HG02970 (cell line): ENCODE measurements at regions not wholly inside any gene's neighbourhood (a gene's known extent, or its start where the extent isn't known, plus 50 kb on each side); places are given as distances from the start of the nearest gene placed in this dataset.

Source experiments
- ATAC-seq: cut with Tn5 transposase; IDR thresholded peaks from one replicate; pipeline ENCODE4 v1.9.1; 2021; ENCODE audit warnings: mild to moderate bottlenecking, moderate library complexity, moderate number of reproducible peaks; ENCODE audit not compliant: unreplicated experiment, low FRiP score

DNA sequence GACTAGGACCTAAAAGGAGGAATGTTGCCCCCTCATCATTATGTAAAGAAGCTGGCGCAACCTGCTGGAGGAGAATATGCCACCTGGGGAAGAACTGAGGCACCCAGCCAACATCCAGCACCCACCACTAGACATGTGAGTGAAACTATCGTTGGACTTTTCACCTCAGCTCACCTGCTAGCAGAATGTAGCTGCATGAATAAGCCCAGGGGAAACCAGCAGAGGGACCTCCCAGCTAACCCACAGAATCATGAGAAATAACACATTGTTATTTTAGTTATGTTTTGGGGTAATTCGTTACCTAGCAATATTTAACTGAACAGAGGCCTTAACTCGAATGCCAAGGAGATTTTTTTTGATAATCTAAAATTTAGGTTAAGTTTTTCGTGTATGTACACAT, 542.5 kb upstream of the DAB1 start:
- ATAC-seq, result no peak

DNA sequence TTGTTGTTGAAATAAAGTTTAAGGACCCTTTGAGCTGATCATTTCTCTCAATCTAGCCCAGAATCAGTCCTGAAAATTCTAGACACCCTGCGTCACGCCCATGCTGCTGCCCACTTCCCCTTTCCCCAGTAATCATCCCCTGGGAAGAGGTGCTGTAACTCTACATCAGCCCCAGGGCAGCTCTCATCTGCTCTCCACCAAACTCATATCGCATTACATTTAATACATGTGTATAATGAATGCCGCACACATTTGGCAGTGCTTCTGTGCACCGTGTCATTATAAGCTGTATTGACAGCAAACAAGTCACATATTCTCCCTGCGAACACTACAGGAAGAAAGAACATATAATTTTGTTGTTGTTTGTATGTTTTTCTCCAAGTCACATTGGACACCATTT, 539.7 kb upstream of the DAB1 start:
- ATAC-seq, result no peak

DNA sequence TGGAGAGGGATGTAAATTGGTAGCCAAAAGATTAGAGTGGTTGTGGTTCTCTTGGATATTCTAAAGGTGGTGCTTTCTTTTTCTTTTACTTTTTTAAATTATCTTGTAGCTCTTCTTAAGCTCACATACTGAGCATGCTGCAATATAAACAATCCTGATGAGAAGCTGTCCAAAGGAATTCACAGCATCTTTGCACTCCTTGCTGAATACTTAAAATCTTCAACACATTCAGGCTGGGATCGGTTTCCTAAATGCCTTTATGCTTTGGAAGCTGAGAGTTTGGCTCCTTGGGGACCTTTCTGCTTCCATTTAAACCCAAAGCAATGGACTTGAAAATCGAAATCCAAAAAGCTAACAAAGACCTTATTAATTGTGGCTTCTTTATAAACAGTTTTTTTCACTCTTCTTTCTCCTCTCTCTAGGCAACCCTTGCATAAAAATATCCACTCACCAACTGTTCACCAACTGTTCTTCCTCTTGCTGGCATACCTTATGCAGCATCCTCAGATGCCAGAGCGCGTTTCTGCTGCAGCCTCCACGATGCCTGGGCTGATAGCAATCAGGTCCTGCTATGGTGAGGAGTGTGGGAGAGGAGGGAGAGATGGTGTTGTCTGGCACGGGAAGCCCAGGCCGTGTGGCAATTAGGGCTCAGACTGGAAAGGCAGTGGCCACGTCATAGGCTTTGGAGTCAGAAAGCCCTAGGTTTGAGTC, 535.8 kb upstream of the DAB1 start:
- ATAC-seq, result no peak

DNA sequence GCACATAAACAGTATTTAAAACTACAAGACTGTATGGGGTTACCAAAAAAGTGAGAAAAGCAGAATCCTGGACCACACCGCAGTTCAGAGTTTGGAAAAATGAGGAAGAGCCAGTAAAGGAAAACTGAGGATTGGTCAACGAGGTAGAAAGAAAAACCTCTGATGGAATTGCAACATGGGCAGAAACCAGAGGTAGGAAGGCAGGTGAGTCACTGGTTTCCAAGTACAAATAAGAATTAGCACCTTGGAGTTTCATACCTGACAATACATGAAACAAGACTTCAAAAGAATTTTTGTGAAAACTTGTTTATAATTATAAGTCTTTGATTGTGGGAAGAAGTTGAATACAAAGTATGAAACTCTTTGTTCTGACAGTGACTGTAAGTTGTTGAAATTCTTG, 533.7 kb upstream of the DAB1 start:
- no peak for ATAC-seq

DNA sequence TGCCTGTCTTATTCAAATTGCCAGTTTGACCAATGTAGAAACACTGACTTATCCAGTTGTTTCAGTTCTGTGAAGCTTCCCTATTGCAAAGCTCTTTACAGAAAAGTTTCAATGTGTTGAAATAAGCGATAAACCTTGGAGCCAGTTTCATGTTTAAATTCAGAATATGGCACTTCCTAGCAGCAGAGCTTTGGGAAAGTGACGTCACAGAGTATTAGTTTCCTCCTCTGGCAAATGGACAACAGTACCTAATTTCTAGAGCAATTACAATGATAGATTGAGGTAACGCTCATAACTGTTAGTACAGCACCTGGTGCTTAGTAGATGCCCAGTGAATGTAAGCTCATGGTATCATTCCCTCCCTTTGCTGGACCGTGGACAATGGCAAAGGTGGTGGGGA, 527.5 kb upstream of the DAB1 start:
- no peak for ATAC-seq

DNA sequence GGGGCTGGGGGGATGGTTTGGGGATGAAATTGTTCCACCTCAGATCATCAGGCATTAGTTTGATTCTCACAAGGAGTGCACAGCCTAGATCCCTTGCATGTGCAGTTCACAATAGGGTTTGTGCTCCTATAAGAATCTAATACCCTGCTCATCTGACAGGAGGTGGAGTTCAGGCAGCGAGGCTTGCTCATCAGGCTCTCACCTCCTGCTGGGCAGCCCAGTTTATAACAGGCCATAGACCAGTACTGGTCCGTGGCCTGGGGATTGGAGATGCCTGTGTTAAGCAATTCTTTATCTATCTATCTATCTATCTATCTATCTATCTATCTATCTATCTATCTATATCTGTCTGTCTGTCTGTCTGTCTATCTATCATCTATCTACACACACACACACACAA, 525.3 kb upstream of the DAB1 start:
- no peak for ATAC-seq

DNA sequence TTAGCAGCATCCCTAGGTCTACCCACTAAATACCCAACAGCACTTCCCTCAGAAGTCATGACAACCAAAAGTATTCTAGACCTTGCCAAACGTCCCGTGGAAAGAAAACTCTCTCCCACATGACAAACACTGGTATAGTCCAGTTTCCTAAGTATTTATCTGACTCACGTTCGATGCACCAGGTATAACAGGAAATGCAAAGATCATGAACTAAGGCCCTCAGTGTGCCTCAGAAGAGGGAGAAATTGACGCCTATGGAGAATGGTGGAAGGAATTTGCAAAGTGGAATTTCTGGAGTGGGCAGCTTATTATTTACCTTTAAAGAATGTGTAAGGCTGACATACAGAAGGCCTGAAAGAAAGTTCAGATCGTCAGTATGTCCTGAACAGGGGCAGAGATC, 523.6 kb upstream of the DAB1 start:
- ATAC-seq, result no peak

DNA sequence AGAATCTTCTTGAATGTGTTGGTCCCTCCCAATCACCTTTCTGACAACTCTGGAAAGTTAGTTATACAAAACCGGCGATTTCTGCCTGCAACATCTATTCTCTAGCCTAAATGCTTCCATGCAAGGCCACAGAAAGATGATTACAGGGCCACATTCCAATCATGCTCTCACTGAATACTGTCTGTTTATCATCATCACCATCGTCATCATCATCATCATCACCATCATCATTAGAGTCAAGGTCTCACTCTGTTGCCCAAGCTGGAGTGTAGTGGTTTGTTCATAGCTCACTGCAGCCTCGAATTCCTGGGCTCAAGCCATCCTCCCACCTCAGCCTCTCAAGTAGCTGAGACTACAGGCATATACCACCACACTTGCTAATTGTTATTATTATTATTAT, 521.2 kb upstream of the DAB1 start:
- no peak for ATAC-seq

DNA sequence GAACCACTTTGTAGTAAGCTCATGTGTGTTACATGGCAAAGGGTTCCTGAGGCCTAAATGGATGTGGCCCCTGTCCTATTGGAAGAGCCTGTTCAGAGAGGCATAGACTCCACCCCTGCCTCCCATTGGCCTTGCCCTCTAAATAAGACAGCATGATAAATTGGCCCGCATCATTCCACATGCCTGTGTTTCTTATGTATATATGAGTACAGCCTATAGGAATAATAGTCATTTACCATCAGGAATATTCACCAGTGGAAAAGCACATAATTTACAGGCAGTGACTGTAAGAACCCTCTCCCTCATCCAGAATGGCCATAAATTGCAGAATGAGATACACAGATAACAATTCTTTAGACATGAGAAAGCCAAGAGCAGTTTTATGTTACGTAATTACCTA, 519.5 kb upstream of the DAB1 start:
- no peak for ATAC-seq

DNA sequence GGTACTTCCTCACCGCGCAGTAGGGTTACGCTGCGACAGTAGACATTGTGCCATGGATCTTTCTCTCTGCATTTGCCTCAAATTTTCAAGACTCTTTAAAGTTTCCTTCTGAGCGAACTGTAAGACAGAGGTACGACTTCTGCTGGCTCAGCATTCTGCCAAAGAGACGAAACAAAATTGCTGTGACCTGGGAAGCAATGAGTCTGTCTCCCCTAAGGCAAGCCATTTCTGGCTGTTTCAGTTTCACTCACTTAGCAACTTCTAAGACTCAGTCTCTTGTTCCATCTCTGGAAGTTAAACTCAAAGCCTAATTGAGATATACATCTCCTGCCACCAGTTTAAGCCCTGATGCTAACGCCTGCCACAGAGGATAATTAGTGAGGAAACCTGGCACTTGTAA, 510.9 kb upstream of the DAB1 start:
- ATAC-seq, result no peak

DNA sequence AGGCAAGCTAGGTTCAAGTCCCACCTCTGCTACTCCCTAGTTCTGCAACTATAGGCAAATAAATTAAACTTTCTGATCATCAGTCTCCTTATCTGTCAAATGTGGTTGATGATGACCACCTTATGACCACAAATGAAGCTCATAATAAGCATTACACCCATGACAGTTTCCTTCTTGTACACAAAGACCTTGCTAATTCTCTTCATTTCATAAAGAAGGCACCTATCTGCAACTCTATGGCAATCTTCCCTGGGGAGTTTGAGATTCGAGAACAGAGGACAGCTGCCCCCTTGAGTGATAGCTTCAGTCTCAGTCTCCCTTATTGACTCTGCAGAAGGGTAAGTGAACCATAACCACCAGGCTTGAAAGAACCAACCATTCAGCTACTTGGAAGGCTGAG, 503.1 kb upstream of the DAB1 start:
- no peak for ATAC-seq

DNA sequence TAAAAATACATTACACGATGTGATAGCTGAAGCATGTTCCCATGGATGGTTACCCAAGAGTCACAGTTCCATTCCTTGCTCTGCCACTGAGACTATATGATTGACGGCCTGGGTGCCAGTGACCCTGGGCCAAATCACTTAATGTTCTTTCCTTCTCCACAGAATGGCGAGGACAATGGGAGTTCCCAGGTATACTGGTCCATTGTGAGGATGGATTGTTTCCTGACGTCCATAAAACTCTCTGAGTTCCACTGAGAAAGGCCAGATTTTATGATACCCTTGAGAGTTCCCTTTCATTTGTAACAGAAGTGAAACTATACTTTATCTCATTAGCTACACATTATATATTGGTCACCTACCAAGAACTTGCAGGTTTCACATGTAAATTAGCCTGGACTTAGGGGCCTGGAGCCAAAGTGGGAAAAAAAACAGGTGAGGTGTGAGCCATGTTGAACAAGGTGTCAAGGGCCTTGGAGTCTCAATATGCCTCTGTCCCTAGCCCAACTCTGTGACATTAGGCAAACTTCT, 502.2 kb upstream of the DAB1 start:
- ATAC-seq, result no peak

DNA sequence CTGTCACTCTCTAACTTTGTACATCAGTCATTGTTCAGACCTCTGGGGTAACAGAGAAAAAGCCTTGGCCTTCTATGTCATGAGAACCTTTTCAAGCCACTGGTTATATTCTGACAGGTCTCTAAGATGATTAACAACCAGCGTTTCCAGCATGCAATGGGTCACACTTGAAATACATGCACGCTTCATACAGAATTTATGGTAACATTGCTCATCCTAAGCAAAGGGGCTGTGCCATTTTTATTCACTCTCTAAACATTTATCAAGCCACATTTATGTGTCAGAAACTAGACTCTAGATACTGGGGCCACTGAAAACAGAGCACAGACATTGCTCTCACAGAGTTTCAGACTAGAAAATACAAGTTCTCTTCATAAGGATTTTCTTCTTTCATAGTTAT, 501.4 kb upstream of the DAB1 start:
- ATAC-seq, result no peak

DNA sequence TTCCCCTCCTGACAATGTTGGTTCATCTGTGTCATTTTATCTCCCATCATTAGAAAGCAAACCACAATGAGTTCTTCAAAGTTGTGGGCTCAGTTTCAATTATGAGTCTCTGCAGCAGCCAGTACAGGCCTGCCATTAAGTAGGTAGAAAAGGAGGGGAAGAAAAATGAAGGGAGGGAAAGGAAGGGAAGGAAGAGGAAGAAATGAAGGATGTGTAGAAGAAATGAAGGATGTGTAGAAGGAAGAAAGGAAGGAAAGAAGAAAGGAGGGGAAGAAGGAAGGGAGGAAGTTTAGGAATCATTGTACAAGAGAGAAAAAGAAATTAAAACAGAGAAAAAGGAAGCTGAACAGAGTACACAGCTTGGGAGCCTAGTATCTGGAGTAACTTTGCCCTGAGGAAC, 498.3 kb upstream of the DAB1 start:
- no peak for ATAC-seq

DNA sequence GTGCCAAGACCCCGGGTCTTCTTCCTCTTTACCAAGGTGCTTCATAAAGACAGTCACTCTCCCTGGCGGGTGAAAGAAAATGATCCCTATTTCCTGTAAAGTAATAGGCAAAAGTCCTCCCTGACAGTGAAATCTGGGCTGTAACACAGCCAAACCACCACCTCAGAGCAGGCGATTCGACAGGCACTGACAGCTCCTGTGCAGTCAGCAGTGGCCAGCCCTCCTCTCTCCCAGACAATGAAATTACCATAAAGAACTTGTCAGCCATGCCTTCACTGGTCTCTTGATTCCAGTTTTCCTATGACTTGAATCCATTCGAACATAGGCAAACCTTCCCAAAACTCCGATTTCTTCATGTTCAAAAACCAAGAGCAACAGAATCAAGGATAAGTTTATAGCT, 492.2 kb upstream of the DAB1 start:
- ATAC-seq, result no peak

DNA sequence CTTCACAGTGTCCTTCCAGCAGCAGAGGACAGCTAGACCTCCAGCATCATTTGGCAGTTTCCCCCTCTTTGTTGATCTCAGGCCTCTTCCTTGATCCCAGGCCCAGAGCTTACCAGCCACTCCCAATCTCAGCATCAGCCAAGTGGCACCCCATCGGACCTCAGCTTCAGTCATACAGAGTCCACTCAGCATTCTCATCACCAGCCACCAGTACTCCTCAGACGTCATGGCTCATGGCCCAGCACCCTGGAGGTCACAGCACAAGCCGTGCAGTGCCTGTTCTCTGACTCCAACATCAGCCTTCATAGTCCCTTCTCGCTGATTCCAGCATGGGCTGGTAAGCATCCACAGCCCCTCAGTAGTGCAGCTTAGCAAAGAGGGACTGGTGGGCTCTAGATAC, 487.6 kb upstream of the DAB1 start:
- no peak for ATAC-seq

DNA sequence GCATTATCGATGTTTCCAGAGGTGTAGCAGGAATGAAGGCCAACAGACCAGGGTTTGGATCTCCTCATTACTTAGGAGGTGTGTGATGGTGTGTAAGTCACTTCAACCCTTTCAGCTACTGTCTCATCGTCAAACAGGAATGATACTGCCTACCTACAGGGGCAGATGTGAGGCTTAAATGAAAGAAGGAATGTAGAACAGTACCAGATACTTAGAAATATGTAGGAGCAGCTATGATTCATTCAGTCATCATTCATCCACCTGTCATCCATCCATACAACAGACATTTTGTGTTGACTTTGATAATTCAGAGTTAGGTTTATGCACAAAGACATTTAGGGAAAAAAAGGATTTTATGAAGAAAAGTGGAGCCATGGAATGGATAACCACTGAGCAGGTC, 486.9 kb upstream of the DAB1 start:
- no peak for ATAC-seq

DNA sequence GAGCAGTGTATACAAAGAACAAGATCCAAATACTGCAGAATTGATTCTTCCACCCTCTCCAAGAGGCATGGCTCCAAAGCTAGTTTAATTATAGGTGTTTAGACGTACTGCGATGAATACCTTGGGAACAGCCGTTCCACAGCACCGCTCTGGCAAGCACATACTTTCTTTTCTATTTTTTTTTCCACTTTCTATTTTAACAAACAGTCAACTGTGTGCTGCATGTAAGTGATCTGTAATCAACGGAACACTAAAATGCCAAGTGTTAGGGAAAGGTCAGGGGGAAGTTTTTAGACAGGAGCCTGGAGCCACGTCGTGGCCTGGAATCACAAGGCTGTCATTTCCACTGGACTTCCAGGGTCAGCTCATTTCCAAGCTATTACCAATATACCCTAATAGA, 486.4 kb upstream of the DAB1 start:
- ATAC-seq, result no peak

DNA sequence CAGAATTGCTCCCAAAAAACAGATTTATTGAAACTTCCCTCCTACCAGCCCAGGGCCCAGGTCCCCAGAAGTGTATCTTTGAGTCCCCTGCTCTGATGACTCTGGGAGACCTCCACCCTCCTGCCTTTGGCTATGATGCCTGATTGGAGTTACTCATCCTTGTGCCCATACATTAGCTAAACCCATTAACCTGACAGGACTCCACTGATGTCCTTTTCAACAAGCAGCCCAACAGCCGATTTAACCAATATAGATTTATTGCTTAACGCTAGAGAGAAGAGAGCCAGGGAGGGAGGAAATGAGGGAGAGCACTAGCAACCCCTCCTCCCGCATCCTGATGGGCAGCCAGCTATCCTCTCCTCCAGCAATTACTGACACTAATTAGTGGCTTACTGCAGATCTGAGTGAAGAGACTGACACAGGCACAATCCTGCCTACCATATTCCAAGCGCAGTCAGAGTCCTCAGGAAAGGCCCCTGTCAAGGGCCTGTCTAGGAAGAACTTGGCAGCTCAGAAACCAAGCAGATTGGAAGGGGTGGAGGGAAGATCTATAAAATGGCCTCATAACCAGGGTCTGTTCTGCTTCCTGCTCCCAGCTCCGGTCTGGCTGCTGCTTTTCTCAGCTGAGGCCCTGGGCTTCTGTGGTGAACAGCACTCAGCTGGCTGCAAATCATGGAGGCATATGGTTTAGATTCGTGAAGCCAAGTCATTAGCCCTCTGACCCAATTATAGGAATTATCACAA, 484.5 kb upstream of the DAB1 start:
- ATAC-seq, result no peak

DNA sequence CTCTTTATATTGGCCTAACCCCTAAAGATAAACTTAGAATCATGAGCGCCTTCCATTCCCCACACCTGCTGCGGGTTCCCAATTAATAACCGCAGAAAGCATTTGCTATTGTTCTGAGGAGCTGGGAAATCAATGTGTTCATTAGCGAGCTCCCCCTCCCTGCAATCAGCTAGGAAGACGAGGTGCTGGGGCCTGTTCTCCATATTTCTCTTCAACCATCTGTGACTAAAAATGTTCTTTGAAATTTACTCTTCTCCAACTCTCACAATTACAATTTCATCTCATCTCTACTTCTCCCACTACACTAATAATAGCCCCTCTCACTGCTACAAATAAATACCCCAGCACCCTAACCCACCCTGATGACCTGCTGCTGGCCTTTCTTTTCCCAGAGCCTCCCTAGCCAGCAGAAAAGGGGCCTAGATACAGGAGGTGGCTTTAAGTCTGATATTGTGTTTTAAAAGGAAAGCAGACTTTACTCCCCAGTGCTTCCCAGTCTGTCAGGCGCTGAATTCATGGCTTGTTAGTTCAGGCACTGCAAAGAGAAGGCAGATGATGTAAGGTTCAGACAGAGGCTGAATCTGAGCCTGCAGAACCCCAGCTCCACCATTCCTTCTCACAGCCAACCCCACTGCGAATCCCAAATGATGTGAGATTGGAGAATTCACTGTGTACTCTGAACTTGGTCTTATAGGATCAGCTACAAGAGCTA, 477.5 kb upstream of the DAB1 start:
- no peak for ATAC-seq

DNA sequence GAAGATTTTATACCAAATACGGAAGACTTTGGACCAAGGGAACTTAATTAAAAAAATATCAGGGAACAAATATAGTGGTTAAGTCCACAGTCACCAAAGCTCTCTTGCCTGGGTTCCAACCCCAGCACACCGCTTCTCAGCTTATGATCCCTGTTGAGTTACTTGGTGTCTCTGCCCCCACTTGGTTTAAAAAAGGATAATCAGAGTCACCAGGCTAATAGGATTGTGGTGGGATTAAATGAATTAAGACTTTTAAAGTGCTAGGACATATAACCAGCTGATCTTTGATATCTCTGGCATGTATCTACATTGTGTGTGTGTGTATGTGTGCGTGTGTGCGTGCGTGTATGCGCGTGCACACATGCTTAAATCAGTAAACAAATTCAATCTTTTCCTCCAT, 474.7 kb upstream of the DAB1 start:
- no peak for ATAC-seq

DNA sequence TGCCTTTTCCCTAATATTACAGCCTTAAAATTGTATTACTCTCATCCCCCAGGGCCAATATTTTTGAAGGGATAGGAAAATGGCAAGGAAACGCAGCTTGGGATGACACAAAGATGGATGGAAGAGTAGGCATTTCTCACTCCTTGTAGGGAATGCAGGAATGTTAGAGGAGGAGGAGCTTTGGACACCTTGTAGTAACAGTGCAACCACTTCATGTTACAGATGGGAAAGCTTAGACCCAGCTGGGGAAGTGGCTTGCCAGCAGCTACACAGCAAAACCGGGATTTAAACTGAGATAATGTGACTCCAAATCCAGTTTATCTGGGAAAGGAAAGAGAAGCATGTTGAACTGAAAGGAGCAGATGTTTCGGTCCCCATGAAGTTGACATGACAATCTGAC, 473.7 kb upstream of the DAB1 start:
- ATAC-seq, result no peak
